ENCODE measurements at regions not wholly inside any gene's neighbourhood (a gene's known extent, or its start where the extent isn't known, plus 50 kb on each side); places are given as distances from the start of the nearest gene placed in this dataset.
"Not testable (repeated sequence)": the region's sequence is repeated elsewhere in the genome, so short reads cannot be mapped to it uniquely, and the experiment has no call there.

DNA sequence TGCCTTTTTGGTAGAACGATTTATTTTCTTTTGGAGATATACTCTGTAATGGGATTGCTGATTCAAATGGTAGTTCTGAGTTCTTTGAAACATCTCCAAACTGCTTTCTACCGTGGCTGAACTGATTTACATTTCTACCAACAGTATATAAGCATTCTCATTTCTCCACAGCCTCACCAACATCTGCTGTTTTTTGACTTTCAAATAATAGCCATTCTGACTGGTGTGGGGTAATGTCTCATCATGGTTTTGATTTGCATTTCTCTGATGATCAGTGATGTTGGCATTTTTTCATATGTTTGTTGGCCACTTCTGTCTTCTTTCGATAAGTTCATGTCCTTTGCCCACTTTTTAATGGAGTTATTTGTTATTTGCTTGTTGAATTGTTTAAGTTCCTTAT, 154.0 kb downstream of the ABHD5 start:
- TF ChIP-seq, protein P1, sequence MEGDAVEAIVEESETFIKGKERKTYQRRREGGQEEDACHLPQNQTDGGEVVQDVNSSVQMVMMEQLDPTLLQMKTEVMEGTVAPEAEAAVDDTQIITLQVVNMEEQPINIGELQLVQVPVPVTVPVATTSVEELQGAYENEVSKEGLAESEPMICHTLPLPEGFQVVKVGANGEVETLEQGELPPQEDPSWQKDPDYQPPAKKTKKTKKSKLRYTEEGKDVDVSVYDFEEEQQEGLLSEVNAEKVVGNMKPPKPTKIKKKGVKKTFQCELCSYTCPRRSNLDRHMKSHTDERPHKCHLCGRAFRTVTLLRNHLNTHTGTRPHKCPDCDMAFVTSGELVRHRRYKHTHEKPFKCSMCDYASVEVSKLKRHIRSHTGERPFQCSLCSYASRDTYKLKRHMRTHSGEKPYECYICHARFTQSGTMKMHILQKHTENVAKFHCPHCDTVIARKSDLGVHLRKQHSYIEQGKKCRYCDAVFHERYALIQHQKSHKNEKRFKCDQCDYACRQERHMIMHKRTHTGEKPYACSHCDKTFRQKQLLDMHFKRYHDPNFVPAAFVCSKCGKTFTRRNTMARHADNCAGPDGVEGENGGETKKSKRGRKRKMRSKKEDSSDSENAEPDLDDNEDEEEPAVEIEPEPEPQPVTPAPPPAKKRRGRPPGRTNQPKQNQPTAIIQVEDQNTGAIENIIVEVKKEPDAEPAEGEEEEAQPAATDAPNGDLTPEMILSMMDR (conservative IDR thresholded peaks at IDR 0.05; ENCODE audit: low read depth) = no peak
- ChIA-PET CTCF (no interaction called here), POLR2A (ENCODE audit: low non-redundant PET) (no interaction called here)
- no peak overlapping the region for H3K27ac ChIP-seq
- no peak for DNase-seq (ENCODE audit: low spot score)

DNA sequence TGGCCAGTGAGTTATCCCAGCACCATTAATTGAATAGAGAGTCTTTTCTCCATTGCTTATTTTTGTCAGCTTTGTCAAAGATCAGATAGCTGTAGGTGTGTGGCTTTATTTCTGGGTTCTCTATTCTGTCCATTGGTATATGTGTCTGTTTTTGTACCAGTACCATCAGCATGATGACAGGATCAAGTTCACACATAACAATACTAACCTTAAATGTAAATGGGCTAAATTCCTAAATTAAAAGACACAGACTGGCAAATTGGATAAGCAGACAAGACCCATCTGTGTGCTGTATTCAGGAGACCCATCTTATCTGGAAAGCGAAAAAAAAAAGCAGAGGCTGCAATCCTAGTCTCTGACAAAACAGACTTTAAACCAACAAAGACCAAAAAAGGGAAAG, 154.8 kb downstream of the ABHD5 start:
- DNase-seq (ENCODE audit: low spot score); POLR2A ChIA-PET (ENCODE audit: low non-redundant PET); H3K27ac ChIP-seq: not testable (repeated sequence)
- CTCF ChIA-PET = interaction anchor here (0.6 kb wide), 1 partner anchor 11 kb away, joined by 3 read pairs; no protein-coding TSS in a partner anchor

DNA sequence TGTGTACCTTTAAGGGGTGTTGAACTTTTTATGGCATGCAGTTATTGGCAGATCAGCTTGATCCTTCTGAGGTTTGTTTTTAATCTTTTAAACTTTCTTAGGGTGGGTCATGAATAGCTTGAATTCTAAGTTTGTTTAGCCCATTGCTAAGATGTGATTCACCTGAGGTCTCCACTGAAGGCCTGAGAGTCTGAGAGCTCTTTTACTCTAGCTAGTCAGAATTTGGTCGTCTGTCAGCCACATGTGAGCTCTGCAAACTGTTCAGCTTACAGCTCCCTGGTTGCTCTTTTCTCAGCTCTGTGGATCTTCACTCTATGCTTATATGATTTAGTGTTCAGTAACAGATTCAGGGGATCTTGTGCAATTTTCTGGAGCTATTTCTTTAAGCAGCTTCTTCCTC, 161.3 kb downstream of the ABHD5 start:
- DNase-seq (ENCODE audit: low spot score) = no peak
- no peak overlapping the region for H3K27ac ChIP-seq
- TF ChIP-seq, protein P1 (conservative IDR thresholded peaks at IDR 0.05; ENCODE audit: low read depth) = no peak
- ChIA-PET CTCF (no interaction called here), POLR2A (ENCODE audit: low non-redundant PET) (no interaction called here)

DNA sequence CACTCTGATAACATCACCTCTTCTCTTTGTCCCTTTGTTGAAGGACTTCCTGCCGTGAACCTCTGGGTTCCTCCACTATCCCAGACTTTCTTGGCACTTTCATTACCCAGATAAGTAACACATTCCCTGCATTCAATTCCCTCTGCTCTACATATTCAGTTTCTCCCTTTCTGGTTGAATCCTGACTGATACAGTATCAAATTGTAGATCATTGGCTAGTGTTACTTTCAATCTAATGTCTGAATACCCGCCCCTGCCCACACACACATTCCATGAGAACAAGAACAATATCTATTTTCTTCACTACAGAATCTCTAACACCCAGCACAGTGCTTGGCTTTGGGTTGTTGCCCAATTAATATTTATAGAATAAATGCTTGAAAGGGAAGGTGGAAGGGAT, 163.5 kb downstream of the ABHD5 start:
- POLR2A ChIA-PET (ENCODE audit: low non-redundant PET) = no interaction called here
- no peak overlapping the region for H3K27ac ChIP-seq
- TF ChIP-seq, protein P1 (conservative IDR thresholded peaks at IDR 0.05; ENCODE audit: low read depth) = no peak
- CTCF ChIA-PET = no interaction called here
- DNase-seq (ENCODE audit: low spot score) = no peak

DNA sequence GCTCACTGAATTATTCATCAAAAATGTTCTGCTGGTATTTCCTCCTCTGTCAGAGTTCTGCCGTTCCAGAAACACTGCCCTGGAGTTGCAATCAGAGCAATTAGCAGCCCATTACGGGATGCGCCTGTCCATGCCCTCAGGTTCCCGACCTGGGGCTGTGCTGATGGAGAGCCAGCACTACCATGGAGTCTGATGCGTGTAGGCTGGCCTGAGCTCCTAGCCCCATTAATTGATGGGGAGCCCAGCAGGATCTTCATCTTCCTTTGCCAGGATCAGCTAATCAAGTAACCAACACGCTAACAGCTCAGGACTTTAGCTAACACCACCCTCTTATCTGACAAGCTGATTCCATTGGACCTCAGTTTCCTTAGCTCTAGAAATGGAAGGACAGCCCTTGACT, 164.2 kb downstream of the ABHD5 start:
- no peak for DNase-seq (ENCODE audit: low spot score)
- TF ChIP-seq, protein P1 (conservative IDR thresholded peaks at IDR 0.05; ENCODE audit: low read depth) = no peak
- ChIA-PET CTCF (interaction anchor here (0.6 kb wide), 2 partner anchors 39 to 124 kb away, joined by 3 to 4 read pairs; no protein-coding TSS in a partner anchor), POLR2A (ENCODE audit: low non-redundant PET) (no interaction called here)
- H3K27ac ChIP-seq = no peak overlapping the region

DNA sequence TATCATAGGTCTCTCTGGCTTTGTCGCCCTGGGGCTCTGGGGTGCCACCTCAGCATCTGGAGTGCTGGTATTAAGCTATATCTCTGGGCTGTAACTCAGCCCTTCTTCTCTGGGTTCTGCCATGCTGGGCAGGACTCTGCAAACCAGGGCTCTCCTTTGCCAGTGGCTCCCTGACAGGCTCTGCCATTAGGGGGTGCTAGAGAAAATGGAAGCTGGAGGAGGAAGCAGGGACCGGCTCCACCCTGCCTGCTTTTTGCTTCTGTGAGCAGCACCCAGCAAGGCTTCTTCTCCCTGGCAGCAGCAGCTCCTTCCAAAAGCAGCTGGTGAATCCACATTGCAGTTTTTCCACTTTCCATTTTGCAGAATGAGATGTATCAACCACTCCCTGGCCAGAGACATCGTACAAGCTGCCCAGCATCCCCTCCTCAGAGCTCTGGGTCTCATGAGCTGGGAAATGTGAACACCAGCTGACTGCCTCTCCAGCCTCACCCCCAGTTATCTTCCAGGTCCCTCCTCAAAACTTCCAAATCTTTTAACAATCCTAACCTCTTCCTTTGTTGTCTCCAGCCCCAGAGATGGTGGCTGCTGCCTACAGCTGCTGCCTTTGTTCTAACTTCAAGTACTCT, 165.0 kb downstream of the ABHD5 start:
- DNase-seq (ENCODE audit: low spot score) = no peak
- ChIA-PET CTCF (interaction anchor here (0.6 to 1.0 kb wide), 6 partner anchors 9 to 1162 kb away, joined by 3 to 5 read pairs (median 3); no protein-coding TSS in a partner anchor), POLR2A (ENCODE audit: low non-redundant PET) (no interaction called here)
- H3K27ac ChIP-seq = no peak overlapping the region
- TF ChIP-seq, protein P1 (conservative IDR thresholded peaks at IDR 0.05; ENCODE audit: low read depth) = no peak

DNA sequence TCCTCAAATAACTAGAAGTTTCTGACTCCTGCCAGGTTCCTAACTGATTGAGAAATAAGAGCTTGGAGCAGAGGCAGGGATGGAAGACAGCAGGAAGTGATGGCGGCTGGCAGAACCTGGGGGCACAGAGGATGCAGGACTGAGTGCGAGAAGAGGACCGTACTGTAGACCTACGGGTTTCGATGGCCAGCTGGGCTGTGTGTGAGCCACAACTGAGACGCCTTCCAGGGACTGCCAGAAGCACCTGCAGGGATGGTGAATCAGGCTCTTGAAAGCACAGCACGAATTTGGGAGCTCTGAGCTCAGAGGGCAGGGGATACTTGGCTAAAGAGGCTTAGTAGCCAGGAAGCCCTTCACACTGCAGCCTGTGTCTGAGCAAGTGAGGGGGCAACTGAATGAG, 165.6 kb downstream of the ABHD5 start:
- TF ChIP-seq, protein P1 (conservative IDR thresholded peaks at IDR 0.05; ENCODE audit: low read depth) = no peak
- no peak for DNase-seq (ENCODE audit: low spot score)
- ChIA-PET CTCF (interaction anchor here (0.6 to 1.0 kb wide), 6 partner anchors 8 to 1162 kb away, joined by 3 to 5 read pairs (median 3); no protein-coding TSS in a partner anchor), POLR2A (ENCODE audit: low non-redundant PET) (no interaction called here)
- H3K27ac ChIP-seq = no peak overlapping the region

All from RWPE1 (cell line).